ENCODE measurements at regions not wholly inside any gene's neighbourhood (a gene's known extent, or its start where the extent isn't known, plus 50 kb on each side); places are given as distances from the start of the nearest gene placed in this dataset.

- Histone ChIP-seq H3K9ac (ENCODE audit: control insufficient read depth, insufficient read depth, low read length) (no peak overlapping the region), H3K4me3 (no peak overlapping the region), H3K27me3 (replicated peaks in 1 of 2; ENCODE audit: control insufficient read depth in 2 of 2, insufficient read depth in 2 of 2, low read length in 1 of 2) (no peaks in the 10 kb centered on the region), H4K20me1 (ENCODE audit: control insufficient read depth, insufficient read depth) (no peaks in the 10 kb centered on the region), H2AFZ (ENCODE audit: control insufficient read depth, low read depth, low read length) (no peak overlapping the region), H3K27ac (ENCODE audit: control insufficient read depth, insufficient read depth) (no peak overlapping the region), H3K4me1 (ENCODE audit: control insufficient read depth, insufficient read depth, low read length) (no peaks in the 10 kb centered on the region), H3K9me3 (replicated peaks; ENCODE audit: control insufficient read depth, insufficient read depth, low read length) (no peaks in the 10 kb centered on the region), H3K4me2 (ENCODE audit: control insufficient read depth, insufficient read depth) (no peak overlapping the region), H3K79me2 (ENCODE audit: control insufficient read depth, insufficient read depth, low read length) (no peaks in the 10 kb centered on the region), H3K36me3 (ENCODE audit: control insufficient read depth in 2 of 2, insufficient read depth in 2 of 2, low read length in 1 of 2) (no peaks in the 10 kb centered on the region)
- CTCF ChIA-PET: no interaction called here
- BruUV-seq (replicated peaks): no TSS peak
- POLR2A ChIA-PET: no interaction called here
- no peak for FAIRE-seq
- WGBS (ENCODE audit: insufficient coverage, insufficient replicate concordance, low lambda C conversion rate, missing lambda C conversion rate): 1% methylated on average over 4 of the region's 4 CpGs
- TF ChIP-seq HDAC6 (IDR thresholded peaks at IDR 0.05; ENCODE audit: unreplicated experiment): no peak
- TF ChIP-seq, protein P1, sequence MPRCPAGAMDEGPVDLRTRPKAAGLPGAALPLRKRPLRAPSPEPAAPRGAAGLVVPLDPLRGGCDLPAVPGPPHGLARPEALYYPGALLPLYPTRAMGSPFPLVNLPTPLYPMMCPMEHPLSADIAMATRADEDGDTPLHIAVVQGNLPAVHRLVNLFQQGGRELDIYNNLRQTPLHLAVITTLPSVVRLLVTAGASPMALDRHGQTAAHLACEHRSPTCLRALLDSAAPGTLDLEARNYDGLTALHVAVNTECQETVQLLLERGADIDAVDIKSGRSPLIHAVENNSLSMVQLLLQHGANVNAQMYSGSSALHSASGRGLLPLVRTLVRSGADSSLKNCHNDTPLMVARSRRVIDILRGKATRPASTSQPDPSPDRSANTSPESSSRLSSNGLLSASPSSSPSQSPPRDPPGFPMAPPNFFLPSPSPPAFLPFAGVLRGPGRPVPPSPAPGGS (IDR thresholded peaks at IDR 0.05; ENCODE audit: borderline replicate concordance, insufficient read depth, low read depth, low read length, poor library complexity, severe bottlenecking): no peak
- no peak for TF ChIP-seq TCF7 (IDR thresholded peaks at IDR 0.05; ENCODE audit: borderline replicate concordance)
- no peak for TF ChIP-seq EGR1 (IDR thresholded peaks at IDR 0.05; ENCODE audit: borderline replicate concordance in 1 of 2, low read depth in 2 of 2, low read length in 2 of 2)
- TF ChIP-seq GATAD2B (conservative IDR thresholded peaks at IDR 0.05; ENCODE audit: low read depth): no peak
- no peak for TF ChIP-seq MEF2B (IDR thresholded peaks at IDR 0.05; ENCODE audit: partially characterized antibody, poor library complexity, severe bottlenecking)
- no peak for TF ChIP-seq NR2F1 (conservative IDR thresholded peaks at IDR 0.05)
- TF ChIP-seq BHLHE40 (IDR thresholded peaks at IDR 0.05; ENCODE audit: borderline replicate concordance in 1 of 2, low read depth in 2 of 2, low read length in 1 of 2): no peak
- TF ChIP-seq TARDBP (IDR thresholded peaks at IDR 0.05; ENCODE audit: borderline replicate concordance): no peak
- no peak for TF ChIP-seq TCF12 (IDR thresholded peaks at IDR 0.05; ENCODE audit: low read depth, low read length)
- no peak for TF ChIP-seq ETV6 (conservative IDR thresholded peaks at IDR 0.05 in 1 of 2, IDR thresholded peaks at IDR 0.05 in 1 of 2; ENCODE audit: borderline replicate concordance in 1 of 2, low read depth in 1 of 2)
- TF ChIP-seq, protein P2, sequence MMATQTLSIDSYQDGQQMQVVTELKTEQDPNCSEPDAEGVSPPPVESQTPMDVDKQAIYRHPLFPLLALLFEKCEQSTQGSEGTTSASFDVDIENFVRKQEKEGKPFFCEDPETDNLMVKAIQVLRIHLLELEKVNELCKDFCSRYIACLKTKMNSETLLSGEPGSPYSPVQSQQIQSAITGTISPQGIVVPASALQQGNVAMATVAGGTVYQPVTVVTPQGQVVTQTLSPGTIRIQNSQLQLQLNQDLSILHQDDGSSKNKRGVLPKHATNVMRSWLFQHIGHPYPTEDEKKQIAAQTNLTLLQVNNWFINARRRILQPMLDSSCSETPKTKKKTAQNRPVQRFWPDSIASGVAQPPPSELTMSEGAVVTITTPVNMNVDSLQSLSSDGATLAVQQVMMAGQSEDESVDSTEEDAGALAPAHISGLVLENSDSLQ (IDR thresholded peaks at IDR 0.05): no peak
- no peak for TF ChIP-seq SRF (IDR thresholded peaks at IDR 0.05; ENCODE audit: low read depth in 2 of 2, low read length in 2 of 2)
- no peak for ATAC-seq
- intact Hi-C loops (cut with micrococcal nuclease; ENCODE audit: unreplicated experiment): no loop called here
- SMC1A ChIA-PET (ENCODE audit: uncharacterized antibody, unreplicated experiment): no interaction called here
- no peak for DNase-seq (ENCODE audit: low read depth, low spot score)
- RAD21 ChIA-PET (ENCODE audit: unreplicated experiment): no interaction called here
- in situ Hi-C loops (cut with MboI): no loop called here
Observed at GRCh38 chr13:84903391-84903790, 895.8 kb downstream of the SLITRK6 start.
